ENCODE measurements at regions not wholly inside any gene's neighbourhood (a gene's known extent, or its start where the extent isn't known, plus 50 kb on each side); places are given as distances from the start of the nearest gene placed in this dataset.

DNA sequence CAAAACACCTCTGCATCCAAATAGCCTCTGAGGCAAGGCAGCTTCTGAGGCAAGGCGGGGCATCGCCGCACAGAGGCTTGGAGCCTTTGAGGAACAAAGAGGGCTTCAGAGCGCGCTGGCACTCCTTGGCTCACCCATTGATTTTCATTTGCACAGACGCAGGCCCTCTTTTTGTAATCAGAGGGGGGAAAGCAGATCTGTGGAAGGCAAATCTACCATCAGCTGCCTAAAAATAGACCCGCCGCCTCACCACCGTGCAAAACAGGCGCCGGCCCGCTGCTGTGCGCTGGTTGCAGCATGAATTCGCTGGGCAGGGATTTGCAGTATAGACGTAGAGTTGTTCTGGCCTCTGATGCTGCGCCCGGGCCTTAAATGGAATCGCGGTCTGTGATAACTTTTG lies 69.9 kb upstream of the STMND1 start:
- Histone ChIP-seq H3K27ac (ENCODE audit: low read length) (peak overlapping the region; percentile 53), H3K4me3 (ENCODE audit: low read depth in 1 of 2, low read length in 2 of 2) (peak overlapping the region in 1 of 2 donors; percentile 45)

DNA sequence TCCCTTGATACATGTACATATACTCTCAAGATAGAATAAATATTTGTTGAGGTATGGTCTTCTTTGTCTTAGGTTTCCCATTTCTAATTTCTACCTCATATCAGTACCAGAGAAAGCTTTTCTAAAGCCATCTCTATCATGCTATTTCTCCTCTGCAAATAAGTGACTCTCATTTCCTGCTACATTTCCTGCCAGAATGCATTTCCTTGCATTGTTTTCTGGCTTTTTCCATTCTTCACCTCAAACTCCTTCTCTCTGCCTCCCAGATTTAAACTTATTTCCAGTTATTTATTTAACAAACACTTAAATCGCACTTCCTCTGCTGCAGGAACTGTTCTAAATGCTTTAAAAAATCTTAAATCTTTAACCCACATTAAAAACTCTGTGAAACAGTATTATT lies 74.4 kb upstream of the STMND1 start:
- Histone ChIP-seq H3K9me3 (ENCODE audit: control insufficient read depth in 1 of 2, low read length in 2 of 2) (peaks cover 0 to 5% of the 10 kb centered on the region in 2 donors), H3K27me3 (ENCODE audit: low read depth, low read length) (no peaks in the 10 kb centered on the region)

More for the DNA sequence above, 69.9 kb upstream of the STMND1 start:
- Histone ChIP-seq H3K4me1 (ENCODE audit: control insufficient read depth in 1 of 2, insufficient read depth in 2 of 2, low read length in 2 of 2) (peaks cover 0 to 30% of the 10 kb centered on the region in 2 donors), H3K36me3 (ENCODE audit: control insufficient read depth in 1 of 2, insufficient read depth in 2 of 2, low read length in 2 of 2) (no peaks in the 10 kb centered on the region), H3K27me3 (ENCODE audit: low read depth, low read length) (no peaks in the 10 kb centered on the region), H3K9me3 (ENCODE audit: control insufficient read depth in 1 of 2, low read length in 2 of 2) (no peaks in the 10 kb centered on the region)

DNA sequence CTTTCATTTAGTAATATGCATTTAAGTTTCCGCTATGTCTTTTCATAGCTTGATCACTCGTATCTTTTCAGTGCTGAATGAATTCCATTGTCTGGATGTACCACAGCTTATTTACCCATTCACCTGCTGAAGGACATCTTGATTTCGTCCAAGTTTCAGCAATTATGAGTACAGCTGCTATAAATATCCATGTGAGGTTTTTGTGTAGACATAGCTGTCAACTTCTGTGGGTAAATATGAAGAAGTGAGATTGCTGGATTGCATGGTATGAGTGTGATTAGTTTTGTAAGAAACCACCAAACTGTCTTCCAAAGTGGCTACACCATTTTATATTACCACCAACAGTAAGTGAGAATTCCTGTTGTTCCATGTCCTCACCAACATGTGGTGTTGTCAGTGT lies 79.2 kb upstream of the STMND1 start:
- Histone ChIP-seq H3K4me3 (ENCODE audit: low read depth in 1 of 2, low read length in 2 of 2) (no peak overlapping the region), H3K9me3 (ENCODE audit: control insufficient read depth in 1 of 2, low read length in 2 of 2) (peaks cover 0 to 5% of the 10 kb centered on the region in 2 donors), H3K27me3 (ENCODE audit: low read depth, low read length) (no peaks in the 10 kb centered on the region), H3K4me1 (ENCODE audit: control insufficient read depth in 1 of 2, insufficient read depth in 2 of 2, low read length in 2 of 2) (no peaks in the 10 kb centered on the region), H3K27ac (ENCODE audit: low read length) (no peak overlapping the region), H3K36me3 (ENCODE audit: control insufficient read depth in 1 of 2, insufficient read depth in 2 of 2, low read length in 2 of 2) (no peaks in the 10 kb centered on the region)

More for the DNA sequence above, 74.4 kb upstream of the STMND1 start:
- no peak overlapping the region for H3K27ac ChIP-seq (ENCODE audit: low read length)
- H3K36me3 ChIP-seq (ENCODE audit: control insufficient read depth in 1 of 2, insufficient read depth in 2 of 2, low read length in 2 of 2) = no peaks in the 10 kb centered on the region
- peaks cover 0 to 11% of the 10 kb centered on the region in 2 donors for H3K4me1 ChIP-seq (ENCODE audit: control insufficient read depth in 1 of 2, insufficient read depth in 2 of 2, low read length in 2 of 2)
- no peak overlapping the region for H3K4me3 ChIP-seq (ENCODE audit: low read depth in 1 of 2, low read length in 2 of 2)

DNA sequence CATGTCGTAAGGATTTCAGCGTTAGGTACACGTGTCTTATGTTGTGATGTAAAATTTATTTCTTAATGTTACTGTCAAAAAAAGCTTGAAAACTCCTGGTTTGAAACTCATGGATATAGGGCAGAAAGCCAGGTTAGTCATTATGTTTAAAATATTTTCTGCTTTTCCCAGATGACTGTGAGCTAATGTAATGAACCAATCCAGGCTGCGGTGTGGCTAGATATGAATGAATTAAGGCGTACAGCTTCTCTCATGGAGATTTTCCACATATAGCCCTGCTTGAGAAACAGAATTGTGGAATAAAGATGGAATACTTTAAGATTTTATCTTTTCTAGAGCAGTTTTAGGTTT lies 80.3 kb upstream of the STMND1 start:
- Histone ChIP-seq H3K27ac (ENCODE audit: low read length) (no peak overlapping the region), H3K4me1 (ENCODE audit: control insufficient read depth in 1 of 2, insufficient read depth in 2 of 2, low read length in 2 of 2) (no peaks in the 10 kb centered on the region), H3K36me3 (ENCODE audit: control insufficient read depth in 1 of 2, insufficient read depth in 2 of 2, low read length in 2 of 2) (no peaks in the 10 kb centered on the region), H3K4me3 (ENCODE audit: low read depth in 1 of 2, low read length in 2 of 2) (no peak overlapping the region), H3K9me3 (ENCODE audit: control insufficient read depth in 1 of 2, low read length in 2 of 2) (peaks cover 0 to 5% of the 10 kb centered on the region in 2 donors), H3K27me3 (ENCODE audit: low read depth, low read length) (no peaks in the 10 kb centered on the region)

DNA sequence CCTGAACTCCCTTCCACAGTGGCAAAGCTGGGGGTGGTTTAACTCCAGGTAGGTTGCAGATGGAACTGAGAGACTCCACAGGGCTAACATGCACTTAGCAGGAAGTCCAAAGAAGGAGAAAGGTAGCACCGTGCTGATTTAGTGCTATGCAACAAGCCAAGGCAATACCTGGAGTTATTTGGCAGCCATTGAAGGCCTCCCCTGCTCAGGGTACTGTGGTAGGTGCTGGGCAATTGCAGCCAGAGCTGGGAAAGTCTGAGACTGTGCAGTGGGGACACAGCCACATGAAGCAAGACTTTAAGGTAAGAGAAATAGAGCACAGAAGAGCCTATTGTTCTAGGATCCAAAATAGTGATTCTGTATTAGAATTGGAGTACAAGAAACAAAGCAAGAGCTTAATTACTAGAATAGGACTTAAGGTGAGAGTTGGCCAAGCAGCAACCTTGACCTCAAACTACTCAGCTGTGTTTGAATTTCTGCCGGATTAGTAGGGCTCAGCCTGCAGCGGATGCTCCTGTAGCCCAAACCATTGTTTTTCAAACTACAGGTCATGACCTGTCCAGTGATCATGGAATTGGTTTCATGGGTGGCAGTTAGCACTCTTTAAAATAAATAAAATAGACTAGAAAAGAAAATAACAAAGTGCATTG lies 80.8 kb upstream of the STMND1 start:
- no peak overlapping the region for H3K4me3 ChIP-seq (ENCODE audit: low read depth in 1 of 2, low read length in 2 of 2)
- H3K27ac ChIP-seq (ENCODE audit: low read length) = no peak overlapping the region
- H3K36me3 ChIP-seq (ENCODE audit: control insufficient read depth in 1 of 2, insufficient read depth in 2 of 2, low read length in 2 of 2) = no peaks in the 10 kb centered on the region
- H3K27me3 ChIP-seq (ENCODE audit: low read depth, low read length) = no peaks in the 10 kb centered on the region
- H3K9me3 ChIP-seq (ENCODE audit: control insufficient read depth in 1 of 2, low read length in 2 of 2) = peaks cover 0 to 5% of the 10 kb centered on the region in 2 donors
- H3K4me1 ChIP-seq (ENCODE audit: control insufficient read depth in 1 of 2, insufficient read depth in 2 of 2, low read length in 2 of 2) = no peaks in the 10 kb centered on the region

DNA sequence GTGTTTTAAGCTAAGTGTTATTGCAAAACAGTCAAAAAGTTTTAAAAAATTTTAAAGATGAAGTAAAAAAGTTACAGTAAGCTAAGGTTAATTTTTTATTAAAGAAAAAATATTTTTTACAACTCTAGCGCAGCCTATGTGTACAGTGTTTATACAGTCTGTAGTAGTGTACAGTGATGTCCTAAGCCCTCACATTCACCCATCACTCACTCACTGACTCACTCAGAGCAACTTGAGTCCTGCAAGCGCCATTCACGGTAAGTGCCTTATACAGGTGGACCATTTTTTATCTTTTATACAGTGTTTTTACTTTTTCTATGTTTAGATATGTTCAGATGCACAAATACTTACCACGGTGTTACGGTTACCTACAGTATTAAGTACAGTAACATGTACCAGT lies 83.4 kb upstream of the STMND1 start:
- Histone ChIP-seq H3K27me3 (ENCODE audit: low read depth, low read length) (no peaks in the 10 kb centered on the region), H3K4me1 (ENCODE audit: control insufficient read depth in 1 of 2, insufficient read depth in 2 of 2, low read length in 2 of 2) (no peaks in the 10 kb centered on the region), H3K36me3 (ENCODE audit: control insufficient read depth in 1 of 2, insufficient read depth in 2 of 2, low read length in 2 of 2) (no peaks in the 10 kb centered on the region), H3K27ac (ENCODE audit: low read length) (no peak overlapping the region), H3K9me3 (ENCODE audit: control insufficient read depth in 1 of 2, low read length in 2 of 2) (no peaks in the 10 kb centered on the region), H3K4me3 (ENCODE audit: low read depth in 1 of 2, low read length in 2 of 2) (no peak overlapping the region)

DNA sequence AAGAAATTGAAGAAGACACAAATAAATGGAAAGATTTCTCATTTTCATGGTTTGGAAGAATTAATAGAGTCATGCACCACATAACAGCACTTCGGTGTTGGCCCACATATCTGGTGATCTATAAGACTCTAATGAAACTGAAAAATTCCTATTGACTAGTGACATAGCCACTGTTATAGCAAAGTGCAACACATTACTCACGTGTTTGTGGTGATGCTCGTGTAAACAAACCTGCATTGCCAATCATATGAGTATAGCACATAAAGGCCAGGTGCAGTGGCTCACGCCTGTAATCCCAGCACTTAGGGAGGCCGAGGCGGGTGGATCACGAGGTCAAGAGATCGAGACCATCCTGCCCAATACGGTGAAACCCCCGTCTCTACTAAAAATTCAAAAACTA lies 84.4 kb upstream of the STMND1 start:
- no peaks in the 10 kb centered on the region for H3K9me3 ChIP-seq (ENCODE audit: control insufficient read depth in 1 of 2, low read length in 2 of 2)
- no peaks in the 10 kb centered on the region for H3K27me3 ChIP-seq (ENCODE audit: low read depth, low read length)
- no peak overlapping the region for H3K27ac ChIP-seq (ENCODE audit: low read length)
- no peaks in the 10 kb centered on the region for H3K36me3 ChIP-seq (ENCODE audit: control insufficient read depth in 1 of 2, insufficient read depth in 2 of 2, low read length in 2 of 2)
- H3K4me1 ChIP-seq (ENCODE audit: control insufficient read depth in 1 of 2, insufficient read depth in 2 of 2, low read length in 2 of 2) = no peaks in the 10 kb centered on the region
- no peak overlapping the region for H3K4me3 ChIP-seq (ENCODE audit: low read depth in 1 of 2, low read length in 2 of 2)

DNA sequence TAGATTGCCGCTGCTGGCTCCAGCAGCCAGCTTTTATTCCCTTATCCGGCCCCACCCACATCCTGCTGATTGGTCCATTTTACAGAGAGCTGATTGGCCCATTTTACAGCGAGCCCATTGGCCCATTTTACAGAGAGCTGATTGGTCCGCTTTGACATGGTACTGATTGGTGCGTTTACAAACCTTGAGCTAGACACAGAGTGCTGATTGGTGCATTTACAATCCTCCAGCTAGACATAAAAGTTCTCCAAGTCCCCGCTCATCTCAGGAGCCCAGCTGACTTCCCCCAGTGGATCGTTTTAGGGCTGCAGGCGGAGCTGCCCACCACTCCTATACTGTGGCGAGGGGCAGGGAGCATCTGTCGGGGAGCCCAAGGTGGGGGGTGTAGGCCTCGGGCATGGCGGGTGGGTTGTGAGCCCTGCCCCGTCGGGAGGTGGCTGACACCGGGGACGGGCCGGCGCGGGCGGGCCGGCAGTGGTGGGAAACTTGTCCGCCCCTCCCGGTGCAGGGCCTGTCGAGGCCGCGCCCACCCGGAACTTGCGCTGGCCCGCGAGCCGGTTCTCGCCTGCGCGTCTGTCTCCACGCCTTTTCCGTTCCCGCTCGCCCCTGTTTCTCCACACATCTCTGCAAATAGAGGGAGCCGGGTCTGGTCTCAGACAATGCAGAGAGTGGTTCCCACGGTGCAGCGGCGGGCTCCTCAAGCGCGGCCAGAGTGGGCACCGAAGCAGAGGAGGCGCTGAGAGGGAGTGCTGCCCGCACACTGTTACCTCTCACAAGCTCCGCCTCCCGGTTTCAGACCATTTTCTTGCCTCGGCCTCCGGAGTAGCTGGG lies 86.1 kb upstream of the STMND1 start:
- H3K9me3 ChIP-seq (ENCODE audit: control insufficient read depth in 1 of 2, low read length in 2 of 2) = no peaks in the 10 kb centered on the region
- no peak overlapping the region for H3K27ac ChIP-seq (ENCODE audit: low read length)
- H3K4me1 ChIP-seq (ENCODE audit: control insufficient read depth in 1 of 2, insufficient read depth in 2 of 2, low read length in 2 of 2) = no peaks in the 10 kb centered on the region
- peak overlapping the region; percentile 26 to 66 for H3K4me3 ChIP-seq (ENCODE audit: low read depth in 1 of 2, low read length in 2 of 2)
- H3K27me3 ChIP-seq (ENCODE audit: low read depth, low read length) = no peaks in the 10 kb centered on the region
- no peaks in the 10 kb centered on the region for H3K36me3 ChIP-seq (ENCODE audit: control insufficient read depth in 1 of 2, insufficient read depth in 2 of 2, low read length in 2 of 2)

DNA sequence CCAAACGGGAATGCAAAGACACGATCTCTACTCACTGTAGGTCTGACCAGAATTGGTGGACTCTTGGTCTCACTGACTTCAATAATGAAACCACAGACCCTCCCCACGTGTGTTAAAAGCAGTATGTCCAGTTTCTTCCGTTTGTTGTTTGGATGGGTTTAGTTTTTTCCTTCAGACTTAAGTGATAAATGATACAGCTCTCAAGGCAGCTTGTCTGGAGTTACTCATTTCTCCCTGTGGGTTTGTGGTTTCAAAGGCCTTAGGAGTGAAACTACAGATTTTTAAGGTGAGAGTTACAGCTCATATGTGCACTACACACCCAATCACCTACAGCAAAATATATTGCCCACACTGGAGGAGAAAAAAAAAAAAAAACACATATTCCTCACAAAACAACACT lies 86.7 kb upstream of the STMND1 start:
- H3K9me3 ChIP-seq (ENCODE audit: control insufficient read depth in 1 of 2, low read length in 2 of 2) = no peaks in the 10 kb centered on the region
- H3K27ac ChIP-seq (ENCODE audit: low read length) = no peak overlapping the region
- H3K27me3 ChIP-seq (ENCODE audit: low read depth, low read length) = no peaks in the 10 kb centered on the region
- H3K4me3 ChIP-seq (ENCODE audit: low read depth in 1 of 2, low read length in 2 of 2) = no peak overlapping the region
- H3K36me3 ChIP-seq (ENCODE audit: control insufficient read depth in 1 of 2, insufficient read depth in 2 of 2, low read length in 2 of 2) = no peaks in the 10 kb centered on the region
- no peaks in the 10 kb centered on the region for H3K4me1 ChIP-seq (ENCODE audit: control insufficient read depth in 1 of 2, insufficient read depth in 2 of 2, low read length in 2 of 2)

DNA sequence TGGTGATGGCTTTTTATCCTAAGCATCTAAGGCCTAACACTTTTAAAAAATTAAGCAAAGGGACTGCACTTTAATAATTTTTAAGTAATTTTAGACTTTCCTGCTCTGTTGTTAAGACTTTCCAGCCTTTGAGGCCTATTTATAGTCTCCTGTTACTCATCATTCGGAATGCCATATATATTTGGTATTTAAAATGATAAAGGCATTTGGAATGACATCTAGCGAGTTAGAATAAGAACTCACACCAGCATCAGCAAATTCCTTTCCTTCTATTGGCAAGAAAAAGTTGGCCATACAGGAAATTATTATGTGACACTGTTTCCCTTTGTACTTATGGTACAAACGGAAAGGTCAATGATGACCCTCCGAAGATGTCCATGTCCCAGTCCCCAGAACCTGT lies 88.1 kb upstream of the STMND1 start:
- H3K27ac ChIP-seq (ENCODE audit: low read length) = peak overlapping the region; percentile 58
- no peaks in the 10 kb centered on the region for H3K9me3 ChIP-seq (ENCODE audit: control insufficient read depth in 1 of 2, low read length in 2 of 2)
- no peaks in the 10 kb centered on the region for H3K36me3 ChIP-seq (ENCODE audit: control insufficient read depth in 1 of 2, insufficient read depth in 2 of 2, low read length in 2 of 2)
- no peaks in the 10 kb centered on the region for H3K27me3 ChIP-seq (ENCODE audit: low read depth, low read length)
- no peaks in the 10 kb centered on the region for H3K4me1 ChIP-seq (ENCODE audit: control insufficient read depth in 1 of 2, insufficient read depth in 2 of 2, low read length in 2 of 2)
- H3K4me3 ChIP-seq (ENCODE audit: low read depth in 1 of 2, low read length in 2 of 2) = no peak overlapping the region

DNA sequence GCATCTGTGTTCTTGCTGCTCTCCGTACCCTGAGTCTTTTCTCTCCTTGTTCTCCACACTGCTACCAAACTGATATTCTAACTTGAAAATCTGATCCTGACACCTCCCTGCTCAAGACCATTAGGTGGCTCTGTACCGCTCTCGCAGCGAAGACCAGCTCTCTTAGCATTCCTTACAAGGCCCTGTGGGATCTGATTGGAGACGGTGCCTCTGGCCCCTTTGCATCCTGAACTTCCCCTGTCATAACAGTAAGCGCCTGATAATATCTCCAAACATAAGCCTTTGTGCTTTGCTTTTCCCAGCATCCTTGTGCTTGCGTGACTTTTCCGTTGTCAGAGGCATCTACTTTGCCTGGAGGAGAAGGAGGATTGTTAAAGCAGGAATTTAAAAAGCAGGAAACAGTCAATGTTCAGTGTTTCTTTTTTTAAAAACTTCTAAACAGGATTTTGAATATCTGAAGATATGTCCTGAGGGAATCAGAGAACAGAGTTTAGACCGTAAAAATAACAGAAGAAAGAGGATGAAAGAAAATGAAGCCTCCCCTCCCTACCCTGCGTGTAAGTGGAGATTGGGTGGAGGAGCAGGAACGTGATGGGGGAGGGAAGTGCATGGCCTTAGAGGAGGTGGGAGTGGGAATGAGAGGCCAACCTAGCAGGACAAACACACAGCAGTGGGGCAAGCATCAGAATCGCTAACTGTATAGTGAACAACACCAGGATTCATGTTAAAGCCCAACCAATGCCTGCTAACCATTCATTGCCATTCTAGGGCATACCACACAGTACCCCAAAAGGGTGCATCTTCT lies 89.2 kb upstream of the STMND1 start:
- Histone ChIP-seq H3K27ac (ENCODE audit: low read length) (peak overlapping the region; percentile 58), H3K27me3 (ENCODE audit: low read depth, low read length) (no peaks in the 10 kb centered on the region), H3K4me1 (ENCODE audit: control insufficient read depth in 1 of 2, insufficient read depth in 2 of 2, low read length in 2 of 2) (no peaks in the 10 kb centered on the region), H3K4me3 (ENCODE audit: low read depth in 1 of 2, low read length in 2 of 2) (peak overlapping the region in 1 of 2 donors; percentile 19), H3K9me3 (ENCODE audit: control insufficient read depth in 1 of 2, low read length in 2 of 2) (no peaks in the 10 kb centered on the region), H3K36me3 (ENCODE audit: control insufficient read depth in 1 of 2, insufficient read depth in 2 of 2, low read length in 2 of 2) (no peaks in the 10 kb centered on the region)

Data from muscle layer of duodenum (tissue), 2 donors.